GM12801 (cell line): ENCODE measurements at regions not wholly inside any gene's neighbourhood (a gene's known extent, or its start where the extent isn't known, plus 50 kb on each side); places are given as distances from the start of the nearest gene placed in this dataset.

Experiments
- CTCF ChIP-seq: IDR thresholded peaks from one replicate; pipeline ENCODE4 v1.5.1; 2011; ENCODE audit warnings: control low read depth; ENCODE audit not compliant: insufficient read length; ENCODE audit errors: extremely low read depth

GRCh38 chr1:222466150-222466865 is 81.6 kb downstream of the HHIPL2 start:
- no peak for TF ChIP-seq CTCF

- peak; percentile 54 for TF ChIP-seq CTCF
These were observed 82.5 kb downstream of the HHIPL2 start for GRCh38 chr1:222465211-222466041.

- TF ChIP-seq CTCF: no peak
These were observed 83.1 kb downstream of the HHIPL2 start for GRCh38 chr1:222464841-222465210.

GRCh38 chr1:222463059-222463730 is 84.7 kb downstream of the HHIPL2 start:
- TF ChIP-seq CTCF: no peak

GRCh38 chr1:222462601-222463000 is 85.3 kb downstream of the HHIPL2 start:
- no peak for TF ChIP-seq CTCF

- no peak for TF ChIP-seq CTCF
These were observed 86.0 kb downstream of the HHIPL2 start for GRCh38 chr1:222461941-222462340.

- TF ChIP-seq CTCF: no peak
These were observed 88.3 kb downstream of the HHIPL2 start for GRCh38 chr1:222459652-222460051.
